ENCODE measurements at regions not wholly inside any gene's neighbourhood (a gene's known extent, or its start where the extent isn't known, plus 50 kb on each side); places are given as distances from the start of the nearest gene placed in this dataset.

GRCh38 chr6:90870561-90870960 lies 283.7 kb upstream of the MAP3K7 start:
- TF ChIP-seq SMC3 (conservative IDR thresholded peaks at IDR 0.05; ENCODE audit: poor library complexity), result no peak
- no peak for TF ChIP-seq CTCF (IDR thresholded peaks at IDR 0.05; ENCODE audit: poor library complexity, severe bottlenecking)
